B cell (primary cell): ENCODE measurements at regions not wholly inside any gene's neighbourhood (a gene's known extent, or its start where the extent isn't known, plus 50 kb on each side); places are given as distances from the start of the nearest gene placed in this dataset.

Experiments
- ATAC-seq: fragments of 200-7000 bp; cut with Tn5 transposase; one replicate; pipeline ENCODE4 v1.10.0; 2021; ENCODE audit warnings: low read depth, mild to moderate bottlenecking, moderate number of reproducible peaks, moderate library complexity
- CTCF ChIA-PET: fragments of 350-600 bp; sonication (Branson Sonifier 250); formaldehyde crosslinking; loops from one replicate; lab custom pipeline; 2021; ENCODE audit warnings: antibody characterized with exemption, inconsistent platforms; lab: Charles Lee
- POLR2A ChIA-PET: fragments of 350-600 bp; sonication (Branson Sonifier 250); formaldehyde crosslinking; loops from one replicate; lab custom pipeline; 2021; ENCODE audit warnings: antibody characterized with exemption; lab: Charles Lee
- DNase-seq: peaks from one replicate; pipeline ENCODE4 v3.0.0; 2013
- H2AFZ ChIP-seq: 2 replicates; pipeline ENCODE4 v1.6.1; 2012; ENCODE audit warnings: mild to moderate bottlenecking, low read depth, low read length; ENCODE audit not compliant: insufficient read depth, poor library complexity, severe bottlenecking
- H3K27ac ChIP-seq, 2 donors: 1 replicate in 1 of 2; 2 replicates in 1 of 2; pipeline ENCODE4 v1.5.1; 2012 to 2013; ENCODE audit warnings: low read length in 2 of 2, mild to moderate bottlenecking in 2 of 2, moderate library complexity in 1 of 2
- H3K27me3 ChIP-seq, 4 experiments: fragments of 200-600 bp in 1 of 4; sonication (generic) in 1 of 4; replicated peaks in 1 of 4; 1 replicate in 2 of 4; 2 replicates in 2 of 4; pipeline versions ENCODE4 v1.6.1 to v1.7.0; 2013 to 2016; ENCODE audit warnings: low read length in 3 of 4, mild to moderate bottlenecking in 2 of 4, mixed read lengths in 1 of 4, moderate library complexity in 1 of 4; ENCODE audit not compliant: insufficient read depth in 4 of 4, control insufficient read depth in 3 of 4; ENCODE audit errors: control extremely low read depth in 1 of 4
- H3K36me3 ChIP-seq, 2 experiments: replicated peaks in 1 of 2; 1 replicate in 1 of 2; 2 replicates in 1 of 2; pipeline versions ENCODE4 v1.6.1 to v1.7.1; 2013; ENCODE audit warnings: low read length in 1 of 2; ENCODE audit not compliant: insufficient read depth in 2 of 2, control insufficient read depth in 1 of 2; ENCODE audit errors: control extremely low read depth in 1 of 2, extremely low read depth in 1 of 2
- H3K4me1 ChIP-seq, 2 donors: fragments of 200-600 bp in 1 of 2; sonication (generic) in 1 of 2; 1 replicate in 1 of 2; 2 replicates in 1 of 2; pipeline versions ENCODE4 v1.5.1 to v1.6.1; 2013 to 2017; ENCODE audit warnings: low read length in 2 of 2; ENCODE audit not compliant: control insufficient read depth in 2 of 2, insufficient read depth in 2 of 2
- H3K4me2 ChIP-seq: replicated peaks from 2 replicates; pipeline ENCODE3; 2012; ENCODE audit warnings: mild to moderate bottlenecking, low read depth, low read length; ENCODE audit not compliant: poor library complexity, severe bottlenecking
- H3K4me3 ChIP-seq, 5 experiments: fragments of 200-600 bp in 1 of 5; sonication (generic) in 1 of 5; 1 replicate in 3 of 5; 2 replicates in 2 of 5; pipeline versions ENCODE4 v1.5.1 to v1.7.0; 2011 to 2016; ENCODE audit warnings: low read length in 4 of 5, mild to moderate bottlenecking in 4 of 5, low read depth in 2 of 5, control low read depth in 1 of 5, moderate library complexity in 1 of 5; ENCODE audit not compliant: insufficient read depth in 1 of 5; ENCODE audit errors: control extremely low read depth in 1 of 5, extremely low read depth in 1 of 5
- H3K79me2 ChIP-seq: fragments of 200-600 bp; sonication (generic); one replicate; pipeline ENCODE4 v1.6.0; 2016; ENCODE audit warnings: low read length; ENCODE audit not compliant: control insufficient read depth, insufficient read depth
- H3K9ac ChIP-seq: fragments of 200-600 bp; sonication (generic); 2 replicates; pipeline ENCODE4 v1.6.1; 2017; ENCODE audit warnings: mild to moderate bottlenecking, low read length, moderate library complexity
- H3K9me3 ChIP-seq, 3 donors: one replicate each; pipeline versions ENCODE4 v1.6.1 to v1.7.1; 2013; ENCODE audit warnings: low read length in 2 of 3; ENCODE audit not compliant: control insufficient read depth in 2 of 3, insufficient read depth in 1 of 3; ENCODE audit errors: control extremely low read depth in 1 of 3
- H4K20me1 ChIP-seq: 2 replicates; pipeline ENCODE4 v1.6.0; 2012; ENCODE audit warnings: mild to moderate bottlenecking, low read length; ENCODE audit not compliant: insufficient read depth, control insufficient read depth, poor library complexity, severe bottlenecking
- H3K27ac Mint-ChIP-seq: one replicate; pipeline ENCODE4 v1.8.0; 2021; ENCODE audit warnings: mixed read lengths
- H3K27me3 Mint-ChIP-seq: one replicate; pipeline ENCODE4 v1.8.0; 2021; ENCODE audit warnings: mixed read lengths
- H3K4me1 Mint-ChIP-seq: one replicate; pipeline ENCODE4 v1.8.0; 2021; ENCODE audit warnings: mixed read lengths
- H3K4me3 Mint-ChIP-seq: one replicate; pipeline ENCODE4 v1.8.0; 2021; ENCODE audit warnings: mixed read lengths
- H3K9me3 Mint-ChIP-seq: one replicate; pipeline ENCODE4 v1.8.0; 2022; ENCODE audit warnings: mixed read lengths; ENCODE audit not compliant: insufficient read depth
- EZH2 ChIP-seq: IDR thresholded peaks from 2 replicates; pipeline ENCODE4 v1.6.1; 2012; ENCODE audit warnings: borderline replicate concordance, low read depth, mild to moderate bottlenecking, moderate library complexity, low read length; ENCODE audit not compliant: insufficient read depth, poor library complexity, severe bottlenecking
- WGBS: methylation state at CpG from one replicate; pipeline ENCODE4 v1.1.5; 2013; ENCODE audit warnings: missing lambda C conversion rate; ENCODE audit not compliant: insufficient coverage; 5-methylcytosine and 5-hydroxymethylcytosine counted together
- intact Hi-C: fragments of 100-400 bp; cut with micrococcal nuclease; formaldehyde crosslinking; loops from one replicate; pipeline ENCODE4 v1.10.0; 2022
- TF ChIP-seq, protein P1 (sequence below): fragments of 200-600 bp; IDR thresholded peaks from one replicate; pipeline ENCODE4 v1.8.0; 2022; ENCODE audit warnings: antibody characterized with exemption, mild to moderate bottlenecking

DNA sequence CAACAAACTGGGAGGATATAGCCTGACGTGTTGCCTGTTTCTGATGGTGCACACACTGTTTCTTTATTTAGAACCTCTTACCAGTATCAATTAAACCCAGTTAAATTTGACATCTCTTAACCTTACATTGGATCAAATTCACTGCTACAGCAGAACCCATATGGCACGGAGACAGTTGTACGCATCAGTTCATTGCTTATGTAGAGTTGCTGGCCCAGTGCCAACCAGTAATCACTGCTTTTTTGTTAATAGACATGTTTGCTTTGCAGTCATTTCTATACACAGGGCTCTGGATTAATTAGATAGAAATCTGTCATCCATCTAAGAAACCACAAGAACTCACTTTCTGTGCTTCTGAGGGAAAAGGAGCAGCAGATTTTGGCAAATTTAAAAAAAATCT, 154.0 kb downstream of the RWDD3 start:
- Histone ChIP-seq H3K4me3 (no peak overlapping the region), H3K27ac (no peak overlapping the region), H2AFZ (no peak overlapping the region), H3K9ac (no peak overlapping the region), H4K20me1 (no peaks in the 10 kb centered on the region), H3K36me3 (no peaks in the 10 kb centered on the region), H3K9me3 (no peaks in the 10 kb centered on the region), H3K27me3 (no peaks in the 10 kb centered on the region), H3K4me1 (no peaks in the 10 kb centered on the region), H3K4me2 (no peak overlapping the region), H3K79me2 (no peaks in the 10 kb centered on the region)
- CTCF ChIA-PET, result no interaction called here
- 86% methylated on average over 1 of the region's 3 CpGs for WGBS
- H3K9me3 Mint-ChIP-seq, result no peaks in the 10 kb centered on the region
- POLR2A ChIA-PET, result no interaction called here
- TF ChIP-seq, protein P1, sequence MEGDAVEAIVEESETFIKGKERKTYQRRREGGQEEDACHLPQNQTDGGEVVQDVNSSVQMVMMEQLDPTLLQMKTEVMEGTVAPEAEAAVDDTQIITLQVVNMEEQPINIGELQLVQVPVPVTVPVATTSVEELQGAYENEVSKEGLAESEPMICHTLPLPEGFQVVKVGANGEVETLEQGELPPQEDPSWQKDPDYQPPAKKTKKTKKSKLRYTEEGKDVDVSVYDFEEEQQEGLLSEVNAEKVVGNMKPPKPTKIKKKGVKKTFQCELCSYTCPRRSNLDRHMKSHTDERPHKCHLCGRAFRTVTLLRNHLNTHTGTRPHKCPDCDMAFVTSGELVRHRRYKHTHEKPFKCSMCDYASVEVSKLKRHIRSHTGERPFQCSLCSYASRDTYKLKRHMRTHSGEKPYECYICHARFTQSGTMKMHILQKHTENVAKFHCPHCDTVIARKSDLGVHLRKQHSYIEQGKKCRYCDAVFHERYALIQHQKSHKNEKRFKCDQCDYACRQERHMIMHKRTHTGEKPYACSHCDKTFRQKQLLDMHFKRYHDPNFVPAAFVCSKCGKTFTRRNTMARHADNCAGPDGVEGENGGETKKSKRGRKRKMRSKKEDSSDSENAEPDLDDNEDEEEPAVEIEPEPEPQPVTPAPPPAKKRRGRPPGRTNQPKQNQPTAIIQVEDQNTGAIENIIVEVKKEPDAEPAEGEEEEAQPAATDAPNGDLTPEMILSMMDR, result no peak
- TF ChIP-seq EZH2, result no peak
- DNase-seq, result no peak
- no peak overlapping the region for H3K27ac Mint-ChIP-seq
- H3K4me3 Mint-ChIP-seq, result no peak overlapping the region
- no peak for ATAC-seq
- H3K27me3 Mint-ChIP-seq, result no peaks in the 10 kb centered on the region
- intact Hi-C loops, result no loop called here
- H3K4me1 Mint-ChIP-seq, result no peaks in the 10 kb centered on the region

DNA sequence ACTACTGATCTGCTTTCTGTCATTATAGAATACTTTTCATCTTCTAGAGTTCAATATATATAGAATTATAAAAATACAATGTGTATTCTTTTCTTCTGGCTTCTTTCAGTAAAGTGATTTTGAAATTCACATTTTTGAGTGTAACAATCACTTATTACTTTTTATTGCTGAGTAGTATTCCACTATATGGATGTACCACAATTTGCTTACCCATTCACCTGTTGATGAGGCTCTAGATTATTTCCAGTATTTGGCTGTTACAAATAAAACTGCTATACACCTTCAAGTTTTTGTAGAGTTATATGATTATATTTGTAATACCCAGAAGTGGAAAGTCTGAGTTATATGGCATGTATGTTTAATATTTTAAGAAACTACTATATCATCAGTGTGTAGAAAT, 159.4 kb downstream of the RWDD3 start:
- ChIA-PET CTCF (no interaction called here), POLR2A (no interaction called here)
- H3K4me3 Mint-ChIP-seq, result no peak overlapping the region
- DNase-seq (no peak), ATAC-seq (no peak)
- H3K27me3 ChIP-seq, result no peaks in the 10 kb centered on the region
- no peaks in the 10 kb centered on the region for H3K27me3 Mint-ChIP-seq
- no peak overlapping the region for H2AFZ ChIP-seq
- H3K4me2 ChIP-seq, result no peak overlapping the region
- no peak overlapping the region for H3K9ac ChIP-seq
- H3K9me3 ChIP-seq, result peaks cover 0 to 3% (median 0%) of the 10 kb centered on the region in 3 donors
- H4K20me1 ChIP-seq, result no peaks in the 10 kb centered on the region
- no peaks in the 10 kb centered on the region for H3K4me1 Mint-ChIP-seq
- H3K27ac ChIP-seq, result no peak overlapping the region
- TF ChIP-seq, protein P1, result no peak
- TF ChIP-seq EZH2, result no peak
- H3K36me3 ChIP-seq, result no peaks in the 10 kb centered on the region
- no peaks in the 10 kb centered on the region for H3K9me3 Mint-ChIP-seq
- no peak overlapping the region for H3K27ac Mint-ChIP-seq
- H3K4me1 ChIP-seq, result no peaks in the 10 kb centered on the region
- intact Hi-C loops, result no loop called here
- H3K79me2 ChIP-seq, result no peaks in the 10 kb centered on the region
- no peak overlapping the region for H3K4me3 ChIP-seq
